ENCODE measurements at regions not wholly inside any gene's neighbourhood (a gene's known extent, or its start where the extent isn't known, plus 50 kb on each side); places are given as distances from the start of the nearest gene placed in this dataset.

GRCh38 chr6:90388395-90388794, 91.8 kb upstream of the BACH2 start:
- TF ChIP-seq CTCF (IDR thresholded peaks at IDR 0.05; ENCODE audit: insufficient read depth, low read length) (no peak), REST (IDR thresholded peaks at IDR 0.05; ENCODE audit: insufficient replicate concordance, low read depth) (no peak), POLR2AphosphoS5 (IDR thresholded peaks at IDR 0.05; ENCODE audit: low read depth) (no peak), GABPA (IDR thresholded peaks at IDR 0.05; ENCODE audit: low read depth) (no peak)
